ENCODE measurements at regions not wholly inside any gene's neighbourhood (a gene's known extent, or its start where the extent isn't known, plus 50 kb on each side); places are given as distances from the start of the nearest gene placed in this dataset.

- H3K4me3 ChIP-seq (ENCODE audit: low read depth, low read length), result no peak overlapping the region
- ChIA-PET POLR2A (no interaction called here), CTCF (no interaction called here)
- no peak for TF ChIP-seq CTCF (IDR thresholded peaks at IDR 0.05; ENCODE audit: insufficient read depth, low read length, missing control alignments)
- no peak for DNase-seq (ENCODE audit: low read depth, low spot score)
Measured at GRCh38 chr4:175469514-175469913, 342.6 kb downstream of the GPM6A start.

DNA sequence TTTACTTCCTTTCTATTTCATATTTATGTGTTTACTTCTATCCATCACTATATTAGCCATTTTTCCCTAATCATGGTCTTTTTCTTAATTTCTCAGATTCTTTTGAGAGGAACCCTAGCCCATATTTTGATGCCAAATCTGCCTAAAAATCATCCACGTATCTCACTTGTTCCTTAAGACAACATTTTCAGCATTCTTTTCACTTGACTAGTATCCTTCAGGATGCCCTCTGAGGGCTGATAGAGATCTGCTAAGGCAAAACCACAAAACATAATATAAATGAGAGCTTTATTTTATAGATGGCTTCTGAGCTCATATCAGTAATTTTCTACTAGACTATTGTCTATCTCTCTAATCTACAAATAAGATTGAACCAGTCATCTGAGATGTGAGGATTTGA, 341.9 kb downstream of the GPM6A start:
- H3K4me3 ChIP-seq (ENCODE audit: low read depth, low read length), result no peak overlapping the region
- POLR2A ChIA-PET, result no interaction called here
- TF ChIP-seq CTCF (IDR thresholded peaks at IDR 0.05; ENCODE audit: insufficient read depth, low read length, missing control alignments), result no peak
- DNase-seq (ENCODE audit: low read depth, low spot score), result no peak
- CTCF ChIA-PET, result no interaction called here

DNA sequence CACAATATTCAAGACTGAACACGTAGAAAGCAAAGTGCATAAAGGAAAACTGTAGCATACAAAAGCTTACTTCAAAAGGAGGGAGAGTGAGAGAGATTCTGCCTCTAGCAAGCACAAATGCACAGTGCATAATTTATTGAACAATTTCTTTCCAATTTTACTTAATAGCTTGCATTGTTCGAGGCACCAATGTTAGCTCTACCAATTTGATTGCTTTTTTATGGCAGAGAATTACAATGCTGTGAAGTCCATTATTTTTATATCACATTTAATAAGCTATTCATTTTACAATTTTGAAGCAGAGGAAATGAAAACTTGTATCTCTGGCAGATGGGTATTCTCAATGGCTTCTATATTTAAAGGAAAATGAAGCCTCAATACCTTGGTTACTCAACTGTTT, 331.7 kb downstream of the GPM6A start:
- ChIA-PET CTCF (no interaction called here), POLR2A (no interaction called here)
- H3K4me3 ChIP-seq (ENCODE audit: low read depth, low read length), result no peak overlapping the region
- TF ChIP-seq CTCF (IDR thresholded peaks at IDR 0.05; ENCODE audit: insufficient read depth, low read length, missing control alignments), result no peak
- DNase-seq (ENCODE audit: low read depth, low spot score), result no peak

DNA sequence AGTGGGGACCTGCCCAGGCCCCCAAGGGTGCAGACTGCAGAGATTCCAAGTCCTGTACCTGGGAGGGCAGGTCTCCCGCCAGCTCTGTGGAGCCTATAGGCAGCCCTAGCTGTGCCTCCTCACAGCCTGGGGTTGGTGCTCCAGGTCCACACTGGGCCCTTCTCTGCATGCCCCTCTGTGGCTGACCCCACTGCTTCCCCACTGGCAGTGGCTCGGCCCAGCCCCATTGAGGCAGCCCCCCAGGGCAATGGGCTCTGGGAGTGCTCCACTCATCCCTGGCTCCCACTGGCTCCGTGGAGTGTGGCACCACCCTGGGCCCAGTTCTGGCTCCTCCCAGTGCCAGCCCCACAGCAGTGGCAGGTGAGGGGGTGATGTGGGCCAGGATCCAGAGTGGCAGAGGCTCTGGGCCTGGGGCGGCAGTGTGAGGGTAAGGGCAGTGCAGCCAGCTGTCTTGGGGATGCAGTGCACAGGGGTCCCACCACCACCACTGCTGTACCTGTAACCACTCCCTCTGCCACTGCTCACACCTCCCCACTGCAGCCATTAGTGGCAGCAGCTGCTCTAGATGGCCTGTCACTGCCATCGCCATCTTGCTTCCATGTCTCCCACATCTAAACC, 312.2 kb downstream of the GPM6A start:
- no peak for DNase-seq (ENCODE audit: low read depth, low spot score)
- CTCF ChIA-PET, result no interaction called here
- POLR2A ChIA-PET, result no interaction called here
- no peak for TF ChIP-seq CTCF (IDR thresholded peaks at IDR 0.05; ENCODE audit: insufficient read depth, low read length, missing control alignments)
- H3K4me3 ChIP-seq (ENCODE audit: low read depth, low read length), result no peak overlapping the region

GRCh38 chr4:175504318-175504717, 307.7 kb downstream of the GPM6A start:
- TF ChIP-seq CTCF (IDR thresholded peaks at IDR 0.05; ENCODE audit: insufficient read depth, low read length, missing control alignments), result no peak
- DNase-seq (ENCODE audit: low read depth, low spot score), result no peak
- POLR2A ChIA-PET, result no interaction called here
- CTCF ChIA-PET, result no interaction called here
- no peak overlapping the region for H3K4me3 ChIP-seq (ENCODE audit: low read depth, low read length)

- DNase-seq (ENCODE audit: low read depth, low spot score), result no peak
- TF ChIP-seq CTCF (IDR thresholded peaks at IDR 0.05; ENCODE audit: insufficient read depth, low read length, missing control alignments), result no peak
- ChIA-PET POLR2A (no interaction called here), CTCF (no interaction called here)
- no peak overlapping the region for H3K4me3 ChIP-seq (ENCODE audit: low read depth, low read length)
Measured at GRCh38 chr4:175509320-175509719, 302.7 kb downstream of the GPM6A start.
